Lower leg skin (tissue), 3 donors: ENCODE measurements at regions not wholly inside any gene's neighbourhood (a gene's known extent, or its start where the extent isn't known, plus 50 kb on each side); places are given as distances from the start of the nearest gene placed in this dataset.

ENCODE experiments used
- CTCF ChIP-seq, 3 donors: fragments of 450-650 bp; IDR thresholded peaks; one replicate each; pipeline ENCODE4 v1.5.1; 2016; ENCODE audit warnings: antibody characterized with exemption in 3 of 3, mild to moderate bottlenecking in 3 of 3, moderate library complexity in 2 of 3
- POLR2A ChIP-seq, 2 donors: fragments of 450-650 bp; IDR thresholded peaks; one replicate each; pipeline ENCODE4 v1.6.1; 2016 to 2017; ENCODE audit warnings: antibody characterized with exemption in 2 of 2, mild to moderate bottlenecking in 1 of 2, moderate library complexity in 1 of 2

GRCh38 chr10:62480196-62480595 is 106.0 kb downstream of the ZNF365 start:
- no peak for TF ChIP-seq CTCF (IDR thresholded peaks at IDR 0.05)
- TF ChIP-seq POLR2A (IDR thresholded peaks at IDR 0.05) = no peak
